Chondrocyte (in vitro differentiated cells): ENCODE measurements at regions not wholly inside any gene's neighbourhood (a gene's known extent, or its start where the extent isn't known, plus 50 kb on each side); places are given as distances from the start of the nearest gene placed in this dataset.

Experiments used
- DNase-seq: peaks from one replicate; pipeline ENCODE4 v3.0.0; 2021; ENCODE audit warnings: mixed read lengths, low spot score
- H3K27ac Mint-ChIP-seq: one replicate; pipeline ENCODE4 v1.8.0; 2021; ENCODE audit warnings: mild to moderate bottlenecking, moderate library complexity, mixed read lengths; ENCODE audit not compliant: unreplicated experiment
- H3K27me3 Mint-ChIP-seq: 2 replicates; pipeline ENCODE4 v1.8.0; 2021; ENCODE audit warnings: low read depth, mixed read lengths
- H3K36me3 Mint-ChIP-seq: 2 replicates; pipeline ENCODE4 v1.8.0; 2021; ENCODE audit warnings: low read depth, mixed read lengths
- H3K4me1 Mint-ChIP-seq: 2 replicates; pipeline ENCODE4 v1.8.0; 2021; ENCODE audit warnings: low read depth, mild to moderate bottlenecking, mixed read lengths
- H3K4me3 Mint-ChIP-seq: one replicate; pipeline ENCODE4 v1.8.0; 2021; ENCODE audit warnings: mild to moderate bottlenecking, moderate library complexity, mixed read lengths; ENCODE audit not compliant: unreplicated experiment
- H3K9me3 Mint-ChIP-seq: 2 replicates; pipeline ENCODE4 v1.8.0; 2021; ENCODE audit warnings: low read depth, mixed read lengths
- TF ChIP-seq, protein P1 (sequence below): fragments of 200-600 bp; sonication (generic); IDR thresholded peaks from 2 replicates; pipeline ENCODE4 v1.5.0; 2021; ENCODE audit warnings: antibody characterized with exemption, mild to moderate bottlenecking, moderate library complexity

DNA sequence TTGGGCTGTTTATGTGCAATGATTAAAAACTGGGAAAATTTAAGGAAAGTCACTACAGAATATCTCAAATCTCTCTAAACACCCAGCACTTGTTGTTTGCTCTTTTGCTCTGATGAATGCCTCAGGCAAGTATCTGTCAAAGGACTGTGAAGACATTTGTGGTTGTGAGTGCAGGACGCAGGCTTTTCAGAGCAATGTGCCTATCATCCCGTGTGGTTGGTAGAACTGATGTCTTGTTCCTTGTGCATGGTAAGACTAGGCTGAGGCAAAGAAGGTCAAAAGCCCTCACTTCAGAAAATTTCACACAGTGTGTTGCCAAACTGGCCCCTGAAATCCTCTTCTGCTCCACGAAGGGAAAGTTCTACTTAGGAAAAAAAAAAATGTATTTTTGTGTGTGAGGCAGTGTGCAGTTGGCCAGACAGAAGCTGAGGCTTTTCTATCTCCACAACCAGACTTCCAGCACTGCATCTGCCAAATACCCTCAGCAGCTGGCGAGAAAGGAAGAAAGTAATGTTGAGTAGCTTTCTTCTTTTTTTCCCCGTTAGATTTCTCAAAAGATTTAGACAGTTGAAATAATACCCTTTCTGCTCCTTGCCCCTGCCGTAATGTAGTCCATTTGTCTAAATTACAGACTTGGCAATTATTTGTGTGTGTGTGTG, 1103.1 kb downstream of the VRK1 start:
- Mint-ChIP-seq H3K36me3 (no peaks in the 10 kb centered on the region), H3K9me3 (peaks cover 4% of the 10 kb centered on the region), H3K4me1 (no peaks in the 10 kb centered on the region), H3K27ac (no peak overlapping the region), H3K4me3 (no peak overlapping the region), H3K27me3 (no peaks in the 10 kb centered on the region)
- DNase-seq = no peak
- TF ChIP-seq, protein P1, sequence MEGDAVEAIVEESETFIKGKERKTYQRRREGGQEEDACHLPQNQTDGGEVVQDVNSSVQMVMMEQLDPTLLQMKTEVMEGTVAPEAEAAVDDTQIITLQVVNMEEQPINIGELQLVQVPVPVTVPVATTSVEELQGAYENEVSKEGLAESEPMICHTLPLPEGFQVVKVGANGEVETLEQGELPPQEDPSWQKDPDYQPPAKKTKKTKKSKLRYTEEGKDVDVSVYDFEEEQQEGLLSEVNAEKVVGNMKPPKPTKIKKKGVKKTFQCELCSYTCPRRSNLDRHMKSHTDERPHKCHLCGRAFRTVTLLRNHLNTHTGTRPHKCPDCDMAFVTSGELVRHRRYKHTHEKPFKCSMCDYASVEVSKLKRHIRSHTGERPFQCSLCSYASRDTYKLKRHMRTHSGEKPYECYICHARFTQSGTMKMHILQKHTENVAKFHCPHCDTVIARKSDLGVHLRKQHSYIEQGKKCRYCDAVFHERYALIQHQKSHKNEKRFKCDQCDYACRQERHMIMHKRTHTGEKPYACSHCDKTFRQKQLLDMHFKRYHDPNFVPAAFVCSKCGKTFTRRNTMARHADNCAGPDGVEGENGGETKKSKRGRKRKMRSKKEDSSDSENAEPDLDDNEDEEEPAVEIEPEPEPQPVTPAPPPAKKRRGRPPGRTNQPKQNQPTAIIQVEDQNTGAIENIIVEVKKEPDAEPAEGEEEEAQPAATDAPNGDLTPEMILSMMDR = no peak

DNA sequence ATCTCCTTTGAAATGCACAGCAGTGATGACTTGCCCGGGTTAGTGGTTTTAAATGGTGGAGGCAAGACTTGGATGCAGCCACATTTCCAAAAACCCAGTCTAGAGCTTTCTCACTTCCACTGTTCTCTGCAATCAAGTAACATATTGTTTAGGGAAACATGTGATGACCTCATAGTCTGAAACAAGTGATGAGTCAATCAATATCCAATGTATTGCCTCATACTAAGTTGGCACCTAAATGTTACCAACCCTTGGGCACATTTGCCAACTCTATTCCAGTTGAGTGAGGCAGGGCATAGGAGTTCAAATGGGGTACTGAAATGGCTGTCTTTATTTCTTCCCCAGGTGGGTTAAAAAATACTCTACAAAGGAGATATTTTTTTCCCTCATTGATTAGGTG, 1105.4 kb downstream of the VRK1 start:
- no peaks in the 10 kb centered on the region for H3K36me3 Mint-ChIP-seq
- H3K27me3 Mint-ChIP-seq = no peaks in the 10 kb centered on the region
- peaks cover 4% of the 10 kb centered on the region for H3K9me3 Mint-ChIP-seq
- no peak overlapping the region for H3K4me3 Mint-ChIP-seq
- H3K27ac Mint-ChIP-seq = no peak overlapping the region
- no peak for DNase-seq
- H3K4me1 Mint-ChIP-seq = no peaks in the 10 kb centered on the region
- TF ChIP-seq, protein P1 = no peak

DNA sequence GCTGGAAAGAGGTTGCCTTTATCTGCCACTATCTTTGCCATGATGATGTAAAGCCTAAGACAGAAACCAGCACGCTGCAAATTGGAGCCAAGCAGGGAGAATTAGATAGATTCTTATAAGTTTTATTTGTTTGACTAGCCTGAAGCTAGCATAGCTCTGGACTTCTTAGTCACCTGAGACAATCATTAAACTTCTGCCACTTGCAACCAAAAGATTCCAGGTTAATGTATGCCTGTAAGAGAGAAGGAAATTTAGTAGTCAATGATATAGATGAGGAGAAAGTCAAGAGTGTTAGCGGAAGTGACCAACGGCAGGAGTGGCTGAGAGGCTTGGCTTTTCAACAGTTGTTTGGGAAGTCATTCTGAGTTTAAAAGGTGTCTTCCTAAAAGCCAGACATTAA, 1106.6 kb downstream of the VRK1 start:
- no peaks in the 10 kb centered on the region for H3K4me1 Mint-ChIP-seq
- peaks cover 12% of the 10 kb centered on the region for H3K9me3 Mint-ChIP-seq
- H3K36me3 Mint-ChIP-seq = no peaks in the 10 kb centered on the region
- H3K27ac Mint-ChIP-seq = no peak overlapping the region
- no peak overlapping the region for H3K4me3 Mint-ChIP-seq
- peaks cover 3% of the 10 kb centered on the region for H3K27me3 Mint-ChIP-seq
- no peak for DNase-seq
- TF ChIP-seq, protein P1 = no peak

DNA sequence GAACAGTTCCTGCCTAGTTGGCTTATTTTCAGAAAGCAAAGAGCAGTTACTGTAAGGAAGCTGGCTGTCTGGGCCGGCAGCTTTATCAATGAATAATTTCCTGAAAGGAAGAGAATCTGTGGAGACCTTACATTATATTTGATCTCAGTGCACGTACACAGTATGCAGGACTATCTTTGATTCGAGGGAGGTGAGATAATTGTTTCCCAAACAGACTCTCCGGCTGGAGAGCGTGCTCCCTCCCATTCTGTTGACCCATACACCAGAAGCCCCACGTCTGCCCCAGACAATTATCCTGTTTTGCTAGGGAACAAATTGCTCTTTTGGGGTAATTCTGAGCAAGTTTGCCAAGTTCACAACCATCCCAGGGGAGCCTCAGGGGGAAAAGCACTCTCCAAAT, 1115.0 kb downstream of the VRK1 start:
- Mint-ChIP-seq H3K4me3 (no peak overlapping the region), H3K9me3 (peaks cover 17% of the 10 kb centered on the region), H3K27me3 (peaks cover 4% of the 10 kb centered on the region), H3K36me3 (no peaks in the 10 kb centered on the region), H3K27ac (no peak overlapping the region), H3K4me1 (no peaks in the 10 kb centered on the region)
- TF ChIP-seq, protein P1 = no peak
- no peak for DNase-seq

DNA sequence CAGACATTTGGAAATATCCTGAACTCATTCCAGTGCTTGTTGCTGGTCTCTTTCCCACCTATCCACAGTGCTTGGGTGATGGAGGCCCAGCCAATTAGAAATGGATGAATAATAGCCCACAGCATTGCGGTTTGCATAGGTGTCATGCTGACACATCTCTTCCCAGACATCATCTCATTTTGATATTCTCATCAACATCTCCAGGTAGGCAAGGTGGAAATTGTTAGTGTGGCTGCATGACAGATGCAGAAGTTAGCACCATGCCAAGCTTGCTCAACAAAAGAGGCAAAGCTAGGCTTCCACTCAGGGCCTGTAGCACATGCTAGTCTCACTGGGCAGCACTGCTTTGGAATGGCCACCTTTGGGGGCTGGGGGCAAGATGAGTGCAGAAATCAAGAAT, 1118.9 kb downstream of the VRK1 start:
- Mint-ChIP-seq H3K4me3 (no peak overlapping the region), H3K4me1 (no peaks in the 10 kb centered on the region), H3K27ac (no peak overlapping the region), H3K9me3 (peaks cover 14% of the 10 kb centered on the region), H3K27me3 (peaks cover 2% of the 10 kb centered on the region), H3K36me3 (no peaks in the 10 kb centered on the region)
- DNase-seq = no peak
- TF ChIP-seq, protein P1 = no peak
